ENCODE measurements at regions not wholly inside any gene's neighbourhood (a gene's known extent, or its start where the extent isn't known, plus 50 kb on each side); places are given as distances from the start of the nearest gene placed in this dataset.
"Not testable (repeated sequence)": the region's sequence is repeated elsewhere in the genome, so short reads cannot be mapped to it uniquely, and the experiment has no call there.

DNA sequence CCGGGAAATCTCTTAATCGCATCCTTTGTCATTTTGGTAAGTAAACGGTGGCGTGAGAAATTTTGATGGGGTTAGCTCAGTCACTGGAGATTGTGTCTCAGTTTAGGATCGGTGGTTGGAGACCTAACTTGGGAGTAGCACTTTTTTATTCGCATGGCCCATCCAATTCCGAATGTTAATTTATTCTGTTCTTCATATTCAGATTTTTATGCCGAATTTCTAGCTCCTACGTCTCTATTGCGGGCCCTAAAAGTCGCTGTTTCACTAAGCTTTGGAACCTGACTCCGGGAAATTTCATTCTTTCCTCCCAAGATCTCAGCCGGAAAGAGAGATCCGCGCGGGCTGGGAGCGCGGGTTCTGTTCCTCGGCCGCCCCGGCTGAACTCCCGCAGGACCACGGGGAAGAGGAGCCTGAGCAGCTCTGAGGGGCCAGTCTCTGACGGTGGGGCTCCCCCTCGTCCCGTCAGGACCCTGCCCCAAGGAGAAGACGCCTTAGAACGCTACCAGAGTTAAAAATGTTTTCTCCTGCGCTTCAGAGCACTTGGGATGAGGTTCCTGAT is 279.7 kb downstream of the FAM72C start:
- DNase-seq, result no peak

DNA sequence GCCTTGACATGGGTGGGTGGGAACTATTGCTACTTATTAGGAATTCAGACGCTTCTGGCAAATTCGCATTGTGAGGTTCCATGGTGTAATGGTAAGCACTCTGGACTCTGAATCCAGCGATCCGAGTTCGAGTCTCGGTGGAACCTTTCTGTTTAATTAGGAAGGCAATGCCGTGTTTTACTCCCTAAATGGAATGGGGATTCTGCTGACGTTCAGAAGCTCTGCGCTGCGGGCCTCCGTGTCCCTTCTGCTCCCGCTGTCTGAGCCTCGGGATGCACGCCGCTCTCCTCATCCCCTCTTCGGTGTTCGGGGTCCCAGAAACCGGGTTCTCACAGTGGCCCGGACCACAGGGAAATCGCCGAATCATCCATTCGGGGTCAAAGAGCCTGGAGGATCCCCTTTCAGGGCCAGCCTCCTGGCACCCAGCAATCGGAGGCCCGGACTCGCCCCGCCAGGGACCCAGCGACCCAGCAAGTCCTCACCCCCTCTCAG is 280.3 kb downstream of the FAM72C start:
- DNase-seq, result no peak

DNA sequence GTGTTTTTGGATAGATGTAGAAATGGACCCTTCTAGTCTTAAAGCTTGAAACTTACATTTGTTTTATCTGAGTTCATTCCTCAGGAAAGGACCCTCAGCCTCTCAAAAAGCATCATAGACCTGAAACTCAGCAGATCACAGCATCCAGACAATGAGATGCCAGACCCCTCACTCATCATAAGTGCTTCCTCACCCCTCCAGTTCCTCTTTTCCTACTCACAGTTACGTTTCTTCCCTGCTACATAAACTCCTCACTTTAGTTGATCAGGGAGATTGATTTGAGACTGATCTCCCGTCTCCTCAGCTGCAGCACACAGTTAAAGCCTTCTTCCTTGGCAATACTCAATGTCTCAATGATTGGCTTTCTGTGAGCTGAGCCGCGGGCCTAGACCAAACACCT is 282.0 kb downstream of the FAM72C start:
- DNase-seq, result no peak

DNA sequence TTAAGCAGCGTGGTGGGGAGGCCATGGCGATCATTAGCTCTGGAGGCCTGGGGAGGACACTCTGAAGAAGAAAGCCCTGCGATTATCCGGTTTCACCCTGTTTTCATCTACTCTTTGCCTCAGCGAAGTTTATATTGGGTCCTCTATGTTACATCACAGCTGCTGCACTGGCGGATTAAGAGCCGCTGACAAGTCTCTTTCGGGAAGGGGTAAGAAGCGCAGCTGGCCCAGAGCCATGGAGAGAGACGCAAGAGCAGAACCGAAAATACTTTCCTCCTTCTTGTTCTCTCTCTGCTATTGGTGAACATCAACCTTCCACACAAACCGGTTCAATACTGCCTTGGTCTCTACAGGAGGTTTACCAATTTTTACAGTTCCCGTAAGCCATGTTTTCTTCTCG is 291.5 kb downstream of the FAM72C start:
- no peak for DNase-seq

DNA sequence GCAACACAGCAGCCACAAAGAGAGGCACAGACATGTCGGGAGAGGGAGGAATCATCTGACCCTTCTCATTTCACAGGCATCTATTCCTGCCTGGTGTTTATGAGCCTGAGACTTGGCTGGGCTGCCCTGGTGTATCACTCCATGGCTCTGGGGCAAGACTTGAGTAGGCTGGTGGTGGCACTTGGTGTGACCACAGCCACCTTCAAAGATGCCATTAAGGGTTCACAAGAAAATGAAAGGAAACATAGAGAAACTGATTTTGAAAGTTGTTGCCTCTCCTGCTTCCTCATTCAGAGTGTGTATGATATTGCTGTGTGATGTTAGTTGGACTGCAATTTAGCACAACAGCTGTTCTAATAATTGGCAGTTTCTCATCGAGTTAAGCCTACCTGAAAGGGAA is 298.8 kb downstream of the FAM72C start:
- DNase-seq, result no peak

DNA sequence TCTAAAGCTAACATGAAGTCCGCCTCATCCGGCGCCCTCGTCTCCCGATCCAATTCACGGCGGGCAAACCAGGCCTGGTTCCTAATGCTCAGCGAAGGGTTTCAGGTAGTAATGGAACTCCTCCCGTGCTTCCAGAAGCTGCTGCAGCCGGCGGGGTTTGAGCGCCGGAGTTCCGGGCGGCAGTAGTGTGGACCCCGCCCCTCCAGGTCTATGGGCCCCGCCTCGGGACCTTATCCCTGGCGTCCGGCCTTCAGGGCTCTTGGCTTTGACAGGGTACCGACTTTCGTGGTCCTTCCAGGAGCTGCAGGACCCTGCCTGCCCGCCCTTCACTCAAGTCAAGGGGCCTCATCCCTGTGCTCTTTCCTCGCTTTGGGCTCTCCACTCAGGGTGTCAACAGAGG is 304.1 kb downstream of the FAM72C start:
- DNase-seq, result no peak

DNA sequence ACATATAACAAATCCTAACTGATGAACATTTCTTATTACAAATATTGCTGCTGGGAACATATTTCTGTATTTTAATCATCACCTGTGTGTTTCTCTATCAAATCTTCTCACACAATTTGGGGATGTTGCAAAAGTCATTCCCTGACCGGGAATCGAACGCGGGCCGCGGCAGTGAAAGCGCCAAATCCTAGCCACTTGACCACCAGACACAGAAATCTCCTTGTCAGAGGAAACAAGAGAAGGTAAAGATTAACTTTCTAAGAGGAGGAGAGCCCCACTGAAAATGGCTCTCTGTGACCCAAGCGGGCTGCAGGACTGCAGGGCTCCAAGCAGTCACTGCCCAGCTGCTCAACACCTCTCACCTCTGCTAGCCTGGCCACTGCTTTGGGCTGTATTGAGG is 304.9 kb downstream of the FAM72C start:
- DNase-seq, result no peak

DNA sequence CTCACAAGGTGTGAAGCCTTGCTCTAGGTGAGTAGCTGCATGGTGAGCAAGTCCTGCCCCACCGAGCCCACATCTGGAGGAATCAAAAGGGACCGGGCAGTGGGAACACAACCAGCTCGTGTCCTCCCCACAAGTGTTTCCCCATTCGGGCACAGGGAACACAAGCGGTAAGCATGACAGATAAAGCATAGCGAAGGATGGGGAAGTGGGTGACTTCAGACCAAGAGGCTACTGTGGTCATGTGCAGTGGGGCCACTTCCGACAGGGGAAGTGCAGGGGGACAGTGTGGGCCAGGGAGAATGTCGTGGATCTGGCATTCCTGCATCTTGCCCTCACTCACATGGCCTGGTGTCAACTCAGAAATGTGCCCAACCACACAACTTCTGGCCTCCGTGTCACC is 306.2 kb downstream of the FAM72C start:
- no peak for DNase-seq

DNA sequence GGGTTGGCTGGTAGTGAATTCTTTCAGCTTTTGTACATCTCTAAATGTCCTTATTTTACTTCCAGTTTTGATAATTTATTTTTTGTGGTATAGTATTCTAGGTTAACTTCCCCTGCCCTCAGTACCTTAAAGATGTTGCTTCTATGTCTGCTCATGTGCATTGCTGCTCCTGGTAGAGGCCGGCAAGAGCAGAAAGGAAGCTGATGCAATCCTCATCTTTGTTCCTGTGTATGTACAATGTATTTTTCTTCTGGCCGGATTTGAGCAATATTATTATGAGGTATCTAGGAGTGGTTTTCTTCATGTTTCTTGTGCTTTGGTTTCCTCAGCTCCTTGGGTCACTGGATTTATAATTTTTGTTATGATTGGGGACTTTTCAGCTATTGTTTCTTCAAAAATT is 308.7 kb downstream of the FAM72C start:
- not testable (repeated sequence) for DNase-seq

DNA sequence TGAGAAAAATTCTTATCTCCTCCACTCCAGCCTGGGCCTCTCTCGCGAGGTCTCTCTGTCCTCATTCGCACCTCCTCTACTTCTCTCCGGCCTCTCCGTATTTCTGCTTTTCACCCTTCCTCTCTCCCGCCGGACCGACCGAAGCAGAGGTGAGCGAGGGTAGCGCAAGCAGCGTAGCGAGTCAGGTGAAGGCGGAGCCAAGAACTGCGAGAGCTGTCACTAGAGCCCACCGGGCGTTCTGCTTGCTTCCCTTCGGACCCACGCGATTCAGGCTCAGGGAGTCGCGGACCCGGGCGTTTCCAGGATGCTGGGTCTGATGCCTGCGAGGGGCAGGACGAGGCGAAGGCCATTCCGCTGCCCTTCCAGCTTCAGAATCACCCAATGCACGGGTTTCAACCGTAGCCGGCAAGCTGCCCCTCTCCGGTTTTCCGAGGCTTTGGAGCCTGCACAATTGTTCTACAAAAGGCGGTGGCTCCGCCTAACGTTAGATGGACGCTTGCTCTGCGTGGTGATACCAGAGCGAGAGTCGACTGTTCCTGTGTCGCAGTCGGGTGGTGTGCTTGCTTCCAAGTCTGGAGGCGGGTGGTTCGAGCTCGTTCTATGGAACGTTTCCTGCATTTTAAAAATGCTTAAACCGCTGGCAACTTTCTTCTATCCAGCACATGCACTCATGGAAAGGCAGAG is 310.2 kb downstream of the FAM72C start:
- DNase-seq, result no peak

DNA sequence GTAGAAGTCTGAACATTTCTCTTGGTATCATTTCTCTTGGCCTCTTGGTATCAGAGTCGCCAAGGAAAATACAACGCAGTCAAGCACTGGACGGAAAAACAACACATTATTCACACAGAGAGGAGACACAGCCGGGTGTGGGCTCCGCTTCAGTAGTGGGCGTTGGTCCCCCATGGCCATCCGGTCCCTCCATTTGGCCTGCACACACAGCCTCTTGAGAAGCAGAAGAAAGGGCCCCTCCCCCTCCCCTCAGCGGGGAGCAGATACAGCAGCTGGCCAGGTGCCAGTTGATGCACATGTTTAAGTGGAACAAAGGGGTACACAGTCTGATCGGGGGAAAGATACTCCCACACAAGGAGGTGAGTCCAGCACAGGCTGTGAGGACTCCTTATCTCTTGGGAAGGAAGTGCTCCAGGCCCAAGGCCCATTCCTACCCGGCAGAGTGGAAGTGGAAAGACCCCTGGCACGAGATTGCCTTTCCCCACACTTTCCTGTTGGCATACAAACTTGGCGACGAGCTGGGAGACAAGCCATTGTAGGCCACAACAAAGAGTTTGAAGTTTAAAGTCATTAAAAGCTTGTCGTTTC is 311.3 kb downstream of the FAM72C start:
- no peak for DNase-seq

DNA sequence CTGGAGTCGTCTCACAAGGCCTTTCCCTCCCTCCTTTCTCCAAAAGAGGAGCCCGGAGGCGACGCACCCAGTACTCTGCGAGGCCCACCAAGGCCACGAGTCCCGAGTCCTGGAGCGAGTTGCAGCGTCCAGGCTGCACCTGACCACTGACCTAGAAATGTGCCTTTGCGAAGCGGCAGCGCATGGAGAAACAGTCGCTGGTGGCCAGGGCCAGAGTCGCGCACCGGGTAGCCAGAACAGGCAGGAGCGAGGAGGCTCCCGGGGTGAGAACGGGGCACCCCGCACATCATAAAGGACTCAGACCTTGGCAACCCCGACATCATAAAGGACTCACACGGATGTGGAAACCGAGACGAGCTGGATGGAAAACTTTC is 318.4 kb downstream of the FAM72C start:
- no peak for DNase-seq

DNA sequence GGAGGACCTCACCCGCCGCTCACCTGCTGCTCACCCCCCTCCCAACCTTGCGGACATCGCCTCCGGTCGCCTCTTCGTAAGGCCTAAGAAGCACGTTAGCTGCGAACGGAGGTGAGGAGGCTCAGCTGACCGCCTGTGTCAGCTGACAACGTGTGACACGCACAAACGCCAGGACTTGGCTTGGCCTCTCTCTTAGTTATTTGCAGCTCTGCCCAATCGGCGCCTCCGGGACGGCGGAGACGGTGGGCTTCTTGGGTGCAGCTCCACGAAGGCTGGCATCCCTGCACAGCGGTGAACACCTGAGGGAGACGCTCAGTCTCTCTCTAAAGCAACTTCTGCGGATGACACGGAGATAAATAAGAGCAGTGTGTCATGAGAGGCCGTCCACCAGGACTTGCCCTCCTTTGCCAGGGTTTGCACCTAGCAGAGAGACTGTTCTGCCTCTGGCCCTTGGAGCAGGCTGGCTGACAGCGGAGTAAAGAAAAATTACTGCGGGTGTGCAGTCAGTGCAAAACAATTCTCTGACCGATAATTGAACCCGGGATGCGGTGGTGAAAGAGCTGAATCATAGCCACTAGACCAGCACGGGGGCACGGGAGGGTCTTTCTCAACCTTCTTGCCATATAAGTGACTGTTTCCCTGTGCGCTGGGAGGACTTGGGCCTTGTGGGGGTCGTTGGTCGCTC is 318.9 kb downstream of the FAM72C start:
- no peak for DNase-seq

DNA sequence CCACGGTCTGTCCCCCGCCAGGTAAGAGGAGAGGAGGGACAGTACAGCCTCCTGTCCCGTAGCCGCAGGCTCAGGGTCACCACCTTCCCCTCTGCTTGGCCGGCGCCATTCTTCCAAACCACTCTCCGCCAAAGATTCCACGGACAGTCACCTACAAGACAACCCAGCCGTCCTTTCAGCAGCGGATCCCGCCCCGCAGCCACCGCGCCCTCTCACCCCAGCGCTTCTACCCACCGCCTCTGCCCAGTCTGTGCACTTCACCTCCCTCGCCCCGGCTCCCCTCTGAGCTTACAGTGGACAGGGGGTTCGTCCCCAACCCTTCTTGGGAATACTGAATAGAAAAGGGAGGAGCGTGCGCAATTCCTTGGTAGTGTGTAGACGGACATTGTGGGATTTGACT is 319.6 kb downstream of the FAM72C start:
- DNase-seq, result no peak

DNA sequence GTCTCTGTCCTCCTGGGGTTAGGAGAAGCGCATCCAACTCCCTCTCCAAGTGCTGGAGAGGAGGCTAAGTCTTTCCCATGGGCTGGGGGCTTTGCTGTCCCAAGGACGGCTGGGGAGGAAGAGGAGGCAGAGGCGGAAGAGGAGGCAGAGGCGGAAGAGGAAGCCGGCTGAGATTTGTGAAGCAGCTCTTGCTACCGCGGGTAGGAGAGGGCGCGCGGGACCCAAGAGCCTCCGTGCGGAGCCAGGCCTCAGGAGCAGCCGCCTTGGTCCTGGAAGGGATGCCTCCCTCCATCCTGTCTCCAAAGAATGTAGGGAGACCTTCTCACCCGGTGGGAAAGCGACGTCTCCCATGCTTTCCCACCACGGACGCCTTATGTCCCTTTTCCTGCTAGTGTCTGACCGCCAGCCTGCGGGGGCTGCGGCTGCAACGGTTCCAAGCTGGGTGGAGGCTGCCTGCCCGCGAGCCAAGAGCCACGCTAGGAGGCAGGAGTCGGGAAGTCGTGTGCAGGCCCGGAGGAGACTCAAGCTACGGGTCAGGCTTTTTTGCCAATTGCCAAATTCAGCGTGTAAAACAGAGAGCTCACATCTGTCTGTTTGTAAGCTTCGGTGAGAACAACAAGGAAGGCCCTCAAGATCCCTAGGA is 320.3 kb downstream of the FAM72C start:
- DNase-seq, result no peak

DNA sequence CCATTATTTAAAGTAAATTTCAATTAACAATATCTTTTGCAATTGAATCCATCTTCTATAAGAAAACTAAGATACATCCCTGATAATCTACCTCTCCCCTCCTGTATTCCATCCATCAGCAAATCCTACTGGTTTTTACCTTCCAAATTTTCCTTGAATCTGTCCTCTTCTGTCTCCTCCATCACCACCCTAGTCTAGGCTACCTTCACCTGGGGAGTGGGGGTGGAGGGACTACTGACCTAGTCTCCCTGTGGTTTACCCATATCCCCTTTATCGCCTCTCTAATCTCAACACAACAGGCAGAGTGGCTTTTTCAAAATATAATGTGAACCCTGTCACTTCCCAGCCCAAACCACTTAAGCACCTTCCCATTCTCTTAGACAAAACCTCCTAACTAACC is 327.8 kb downstream of the FAM72C start:
- DNase-seq, result not testable (repeated sequence)

DNA sequence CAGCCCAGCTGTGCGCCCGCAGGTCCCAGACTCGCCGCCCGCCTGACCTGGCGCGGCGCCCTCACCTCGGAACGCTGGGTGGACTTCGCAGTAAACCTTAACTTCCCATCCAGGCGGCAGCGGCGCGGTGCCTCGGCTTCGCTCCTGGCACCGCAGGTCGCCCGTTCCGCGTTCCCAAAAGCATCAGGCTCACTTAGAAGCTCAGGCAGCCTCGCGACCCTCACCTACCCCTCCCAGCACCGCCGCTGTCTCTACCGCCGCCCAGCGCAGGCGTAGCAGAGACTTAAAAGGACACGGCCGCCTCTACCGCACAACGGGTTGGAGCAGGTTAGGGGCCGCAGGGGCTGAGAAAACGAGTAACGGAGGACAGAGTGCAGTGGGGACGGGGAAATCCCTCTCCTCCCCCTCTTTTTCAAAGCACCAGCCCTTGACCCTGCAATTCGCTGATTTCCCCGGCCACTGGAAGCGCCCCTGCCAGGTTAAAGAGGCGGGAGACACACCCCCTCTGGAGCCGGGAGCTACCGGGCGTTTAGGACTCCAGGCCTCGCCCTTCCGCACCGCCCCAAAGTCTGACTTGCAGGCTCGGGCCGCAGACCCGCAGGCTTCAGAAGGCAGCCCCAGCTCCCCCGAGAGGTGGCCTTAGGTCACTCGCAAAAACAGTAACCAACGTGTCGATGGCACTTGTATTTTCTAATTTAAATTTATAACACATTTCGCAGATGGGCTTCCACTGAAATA is 328.5 kb downstream of the FAM72C start:
- DNase-seq, result no peak

DNA sequence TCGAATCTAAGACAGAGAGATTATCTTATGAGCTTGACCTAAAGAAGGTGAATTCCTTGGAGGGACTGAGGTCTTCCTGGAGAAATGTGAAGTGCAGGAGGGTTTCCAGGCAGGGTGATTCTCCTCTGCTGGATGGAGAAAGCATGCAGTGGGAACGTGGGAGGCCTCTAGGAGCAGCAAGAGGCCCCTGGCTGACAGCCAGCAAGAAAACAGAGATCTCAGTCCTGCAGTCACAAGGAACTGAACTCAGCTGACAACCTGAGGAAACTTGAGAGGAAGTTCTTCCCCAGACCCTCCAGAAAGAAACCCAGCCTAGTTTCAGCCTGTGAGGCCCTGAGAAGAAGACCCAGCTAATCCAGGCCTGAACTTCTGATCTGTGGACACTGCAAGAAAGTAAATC is 345.9 kb downstream of the FAM72C start:
- DNase-seq, result no peak

DNA sequence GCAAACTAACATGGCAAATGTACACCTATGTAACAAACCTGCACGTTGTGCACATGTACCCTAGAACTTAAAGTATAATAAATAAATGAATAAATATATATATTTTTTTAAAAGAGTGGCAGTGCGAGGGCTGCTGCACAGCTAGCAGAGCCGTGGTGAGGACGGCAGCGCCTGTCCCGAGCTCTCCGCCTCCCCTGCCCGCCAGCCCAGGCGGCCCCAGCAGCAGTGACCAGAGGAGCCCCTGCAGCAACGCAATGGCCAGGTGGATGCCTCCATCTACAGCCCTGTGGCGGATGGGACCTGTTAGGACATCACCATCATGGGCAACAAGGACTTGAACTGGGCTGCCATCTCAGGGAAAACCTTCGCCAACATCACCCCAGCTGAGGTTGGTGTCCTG is 351.9 kb downstream of the FAM72C start:
- no peak for DNase-seq

DNA sequence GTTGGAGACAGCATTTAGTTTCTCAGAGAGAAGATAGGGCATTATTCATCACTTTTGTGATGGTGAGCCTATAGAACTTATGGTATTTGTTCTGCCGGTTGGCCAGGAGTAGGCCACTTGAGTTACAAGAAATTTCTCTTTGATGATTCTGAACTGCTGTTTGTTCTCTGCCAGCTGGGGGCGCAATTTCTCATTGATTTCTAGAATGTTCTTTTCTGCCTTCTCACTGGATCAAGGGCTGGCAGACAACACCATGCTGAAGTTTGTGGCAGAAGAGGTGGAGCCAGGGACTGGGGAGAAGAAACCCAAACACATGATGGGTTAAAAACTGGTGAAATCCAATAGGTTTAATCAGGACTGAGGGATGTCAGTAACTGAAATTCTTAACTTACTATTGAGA is 360.6 kb downstream of the FAM72C start:
- DNase-seq, result no peak

DNA sequence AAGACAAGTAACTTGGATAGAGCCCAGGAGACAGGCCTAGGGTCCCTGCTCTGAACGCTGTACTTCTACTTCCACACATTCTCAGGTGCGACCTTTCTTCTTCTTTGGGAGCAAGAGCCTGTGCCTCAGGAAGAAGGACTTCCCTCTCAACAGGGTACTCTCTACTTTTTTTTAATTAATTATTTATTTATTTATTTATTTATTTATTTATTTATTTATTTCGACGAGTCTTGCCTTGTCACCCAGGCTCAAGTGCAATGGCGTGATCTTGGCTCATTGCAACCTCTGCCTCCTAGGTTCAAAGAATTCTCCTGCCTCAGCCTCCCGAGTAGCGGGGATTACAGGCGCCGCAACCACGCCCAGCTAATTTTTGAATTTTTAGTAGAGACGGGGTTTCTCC is 361.6 kb downstream of the FAM72C start:
- no peak for DNase-seq

DNA sequence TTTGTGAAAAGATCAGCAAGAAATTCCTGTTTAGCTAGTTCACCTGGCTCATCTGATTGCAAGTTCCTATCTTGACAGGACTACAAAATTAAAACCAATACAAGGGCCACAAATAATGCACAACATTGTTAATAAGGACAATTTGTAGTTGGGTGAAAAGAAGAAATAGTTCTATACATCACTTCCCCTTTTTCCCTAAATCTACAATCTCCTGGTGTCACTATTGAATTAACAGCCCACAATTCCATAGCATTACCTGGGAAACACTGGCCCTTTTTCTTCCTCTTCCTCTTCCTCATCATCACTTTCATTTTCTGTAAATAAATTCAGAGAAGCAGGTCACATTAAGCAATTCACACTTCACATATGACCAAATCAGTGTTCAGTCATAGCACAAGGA is 366.9 kb downstream of the FAM72C start:
- DNase-seq, result no peak

DNA sequence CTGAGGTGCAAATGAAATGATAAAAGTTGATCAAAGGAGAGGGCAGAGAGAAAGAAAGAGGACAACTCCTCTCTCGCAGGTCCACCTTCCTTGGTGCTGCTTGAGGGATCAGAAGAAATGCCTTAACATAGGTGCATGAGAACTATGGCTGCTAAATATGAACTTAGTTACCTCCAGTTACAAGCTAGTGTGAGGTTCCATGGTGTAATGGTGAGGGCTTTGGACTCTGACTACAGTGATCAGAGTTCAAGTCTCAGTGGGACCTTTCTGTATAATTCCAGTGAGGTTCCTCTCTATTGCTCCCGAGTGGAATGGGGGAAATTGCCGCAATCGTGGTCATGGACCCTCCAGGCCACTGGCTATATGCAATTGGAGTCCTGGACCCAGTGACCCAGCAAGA is 387.3 kb downstream of the FAM72C start:
- no peak for DNase-seq

Data from CD4-positive, alpha-beta T cell treated with Interleukin-17A for 1 hour (primary cell).